Epithelial cell of esophagus (primary cell): ENCODE measurements at regions not wholly inside any gene's neighbourhood (a gene's known extent, or its start where the extent isn't known, plus 50 kb on each side); places are given as distances from the start of the nearest gene placed in this dataset.

Experiments used
- DNase-seq: peaks from one replicate; pipeline ENCODE4 v3.0.0; 2010; ENCODE audit warnings: low read depth
- H3K4me3 ChIP-seq: 2 replicates; pipeline ENCODE4 v1.5.1; 2011; ENCODE audit warnings: mild to moderate bottlenecking, low read length, control low read depth
- TF ChIP-seq, protein P1 (sequence below): IDR thresholded peaks from 2 replicates; pipeline ENCODE4 v1.5.1; 2011; ENCODE audit warnings: low read depth, mild to moderate bottlenecking, low read length, control low read depth, inconsistent platforms; ENCODE audit not compliant: insufficient read depth; ENCODE audit errors: missing control alignments

DNA sequence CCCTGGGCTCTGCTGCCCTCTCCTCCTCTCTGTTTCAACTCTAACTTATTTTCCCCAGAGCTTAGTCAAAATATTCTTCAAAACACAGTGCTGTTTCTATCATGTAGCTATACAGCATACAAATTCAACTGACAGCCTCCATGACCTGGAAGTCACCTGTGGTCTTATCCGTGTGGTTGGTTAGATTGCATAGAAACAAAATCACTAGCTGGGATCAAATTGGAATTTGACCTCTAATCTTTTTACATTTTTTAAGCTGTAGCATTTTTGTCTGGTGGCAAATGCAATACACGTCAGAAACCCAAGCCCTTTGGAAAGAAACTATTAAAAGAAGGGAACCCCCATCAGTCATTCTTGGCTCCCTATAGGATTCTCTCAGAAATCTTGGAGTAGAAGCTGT is 57.3 kb downstream of the ABCC12 start:
- no peak overlapping the region for H3K4me3 ChIP-seq
- no peak for DNase-seq
- TF ChIP-seq, protein P1, sequence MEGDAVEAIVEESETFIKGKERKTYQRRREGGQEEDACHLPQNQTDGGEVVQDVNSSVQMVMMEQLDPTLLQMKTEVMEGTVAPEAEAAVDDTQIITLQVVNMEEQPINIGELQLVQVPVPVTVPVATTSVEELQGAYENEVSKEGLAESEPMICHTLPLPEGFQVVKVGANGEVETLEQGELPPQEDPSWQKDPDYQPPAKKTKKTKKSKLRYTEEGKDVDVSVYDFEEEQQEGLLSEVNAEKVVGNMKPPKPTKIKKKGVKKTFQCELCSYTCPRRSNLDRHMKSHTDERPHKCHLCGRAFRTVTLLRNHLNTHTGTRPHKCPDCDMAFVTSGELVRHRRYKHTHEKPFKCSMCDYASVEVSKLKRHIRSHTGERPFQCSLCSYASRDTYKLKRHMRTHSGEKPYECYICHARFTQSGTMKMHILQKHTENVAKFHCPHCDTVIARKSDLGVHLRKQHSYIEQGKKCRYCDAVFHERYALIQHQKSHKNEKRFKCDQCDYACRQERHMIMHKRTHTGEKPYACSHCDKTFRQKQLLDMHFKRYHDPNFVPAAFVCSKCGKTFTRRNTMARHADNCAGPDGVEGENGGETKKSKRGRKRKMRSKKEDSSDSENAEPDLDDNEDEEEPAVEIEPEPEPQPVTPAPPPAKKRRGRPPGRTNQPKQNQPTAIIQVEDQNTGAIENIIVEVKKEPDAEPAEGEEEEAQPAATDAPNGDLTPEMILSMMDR, result no peak

DNA sequence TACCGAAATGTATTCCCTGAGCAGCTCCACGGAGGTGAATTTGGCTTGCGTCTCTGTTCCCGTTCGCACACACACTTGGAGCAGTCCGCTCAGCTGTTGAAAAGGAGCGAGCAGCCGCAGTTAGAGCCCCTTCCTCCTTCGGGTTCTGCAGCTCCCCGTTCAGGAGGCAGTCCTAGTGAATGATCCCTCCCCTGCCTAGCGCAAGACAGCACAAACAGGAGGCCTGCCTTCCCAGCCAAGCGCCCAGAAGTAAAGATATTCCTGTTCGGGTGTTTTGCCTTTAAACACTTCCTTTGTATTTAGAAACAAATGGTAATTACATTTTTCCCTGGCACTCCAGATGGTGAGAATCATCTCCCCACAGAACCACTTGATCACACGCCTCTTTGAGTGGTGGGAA is 64.7 kb downstream of the ABCC12 start:
- no peak for DNase-seq
- TF ChIP-seq, protein P1, result no peak
- H3K4me3 ChIP-seq, result no peak overlapping the region

DNA sequence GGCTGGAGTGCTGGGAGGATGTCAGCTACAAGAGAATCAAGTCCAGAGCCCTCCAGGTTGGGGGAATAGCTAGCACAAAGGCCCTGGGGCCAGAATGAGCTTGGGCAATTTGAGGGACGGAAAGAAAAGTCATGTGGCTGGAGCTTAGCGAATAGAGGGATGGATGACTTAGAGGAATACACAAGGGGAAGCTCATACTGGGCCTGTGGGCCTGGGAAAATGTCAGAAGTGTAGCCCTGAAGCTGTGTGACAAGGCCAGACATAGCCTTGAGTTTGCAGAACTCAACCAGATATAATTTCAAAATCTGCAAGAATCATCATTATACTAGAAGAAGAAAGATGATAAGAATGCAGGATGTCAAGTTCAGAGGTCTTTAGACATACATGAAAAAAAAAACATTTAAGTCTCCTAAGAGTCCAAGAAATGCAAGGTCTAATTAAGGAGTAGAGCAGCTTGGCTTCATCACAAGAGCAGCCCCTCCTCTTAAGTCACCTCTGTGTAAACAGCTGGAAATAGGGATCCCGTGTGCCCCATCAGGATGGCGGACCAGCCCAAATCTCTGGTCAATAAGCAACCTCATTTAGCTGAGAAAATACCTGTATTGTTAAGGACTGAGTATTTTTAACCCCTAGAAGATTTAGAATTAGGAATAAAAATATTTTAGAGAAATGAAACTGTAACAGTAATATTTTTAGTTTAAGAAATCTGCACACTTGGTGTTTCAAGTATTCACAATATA is 66.6 kb downstream of the ABCC12 start:
- no peak for DNase-seq
- TF ChIP-seq, protein P1, result no peak
- H3K4me3 ChIP-seq, result no peak overlapping the region

DNA sequence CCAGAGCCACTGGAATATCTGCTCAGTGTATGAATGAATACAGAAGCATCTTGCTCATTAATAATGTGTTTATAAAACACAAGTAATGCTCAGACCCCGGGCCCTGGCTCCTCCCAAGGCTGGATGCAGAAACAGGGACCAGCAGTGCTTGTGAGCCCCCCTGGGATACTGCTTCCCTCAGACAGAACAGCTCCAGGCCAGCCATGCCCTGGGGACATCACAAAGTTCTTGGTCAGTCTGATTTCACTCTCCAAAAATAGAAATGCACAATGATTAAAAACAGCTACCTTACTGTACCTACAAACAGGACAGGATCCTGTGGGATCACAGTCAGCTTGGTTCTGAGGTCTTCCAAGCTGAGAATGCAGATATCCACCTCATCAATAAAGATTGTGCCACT is 68.2 kb downstream of the ABCC12 start:
- no peak for DNase-seq
- no peak overlapping the region for H3K4me3 ChIP-seq
- TF ChIP-seq, protein P1, result no peak

DNA sequence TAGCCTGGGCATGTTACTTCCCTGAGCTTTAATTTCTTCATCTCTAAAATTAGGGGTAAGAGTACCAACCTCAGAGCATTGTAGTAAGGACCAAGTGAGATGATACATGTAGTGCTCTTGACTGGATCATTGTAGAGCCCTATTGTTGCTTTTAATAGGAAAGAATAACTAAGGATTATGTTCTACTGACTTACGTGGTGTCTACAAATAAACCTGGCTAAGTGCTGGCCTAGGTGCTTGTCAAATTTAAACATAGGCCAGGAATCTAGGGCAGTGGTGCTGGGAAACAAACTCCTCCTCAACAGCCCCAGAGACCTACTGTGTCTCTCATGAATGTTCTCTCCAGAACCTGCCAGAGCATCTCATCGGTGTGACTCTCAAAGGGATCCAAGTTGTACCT is 69.4 kb downstream of the ABCC12 start:
- TF ChIP-seq, protein P1, result no peak
- no peak overlapping the region for H3K4me3 ChIP-seq
- no peak for DNase-seq

DNA sequence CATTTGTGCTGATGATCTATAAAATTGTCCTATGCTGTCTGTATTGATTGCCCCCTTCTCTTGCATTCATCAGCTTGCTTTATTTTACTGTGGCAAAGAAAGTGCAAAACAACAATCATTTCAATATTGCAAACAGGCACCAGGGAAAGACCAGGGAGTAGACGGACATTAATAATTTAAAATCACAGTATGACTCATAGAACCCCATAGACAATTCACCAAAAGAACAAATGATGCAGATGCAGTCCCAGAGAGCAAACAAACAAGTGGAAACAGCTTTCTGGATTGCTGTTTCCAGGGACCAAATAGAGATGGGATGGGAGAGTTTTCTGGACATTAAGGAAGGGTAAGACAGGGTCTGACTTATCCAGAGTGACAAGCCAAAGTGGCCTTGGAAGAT is 70.1 kb downstream of the ABCC12 start:
- TF ChIP-seq, protein P1, result no peak

DNA sequence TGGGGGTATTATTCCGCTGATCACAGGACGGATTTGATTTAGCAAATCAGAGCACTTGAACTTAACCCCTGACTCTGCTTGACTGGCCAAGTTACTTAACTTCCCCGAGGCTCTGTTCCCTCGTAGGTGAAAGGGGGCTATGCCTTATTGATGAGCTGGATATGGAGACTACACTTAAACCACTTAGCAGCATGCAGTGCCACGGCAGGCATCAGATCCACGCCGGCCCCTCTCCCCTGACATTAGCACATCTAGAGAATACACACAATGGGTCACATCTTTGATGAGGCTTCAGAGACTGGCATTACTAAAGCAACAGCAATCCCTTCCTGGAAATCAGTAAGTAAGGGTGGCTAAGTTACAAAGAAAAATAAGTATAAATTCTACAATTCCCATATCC is 71.0 kb downstream of the ABCC12 start:
- TF ChIP-seq, protein P1, result no peak

More for the DNA sequence above, 70.1 kb downstream of the ABCC12 start:
- DNase-seq, result no peak
- no peak overlapping the region for H3K4me3 ChIP-seq

More for the DNA sequence above, 71.0 kb downstream of the ABCC12 start:
- DNase-seq, result no peak
- no peak overlapping the region for H3K4me3 ChIP-seq
